GM19455 (cell line): ENCODE measurements at regions not wholly inside any gene's neighbourhood (a gene's known extent, or its start where the extent isn't known, plus 50 kb on each side); places are given as distances from the start of the nearest gene placed in this dataset.
"Not testable (repeated sequence)": the region's sequence is repeated elsewhere in the genome, so short reads cannot be mapped to it uniquely, and the experiment has no call there.

Source experiments
- ATAC-seq: cut with Tn5 transposase; IDR thresholded peaks from one replicate; pipeline ENCODE4 v1.9.1; 2021; ENCODE audit not compliant: unreplicated experiment

DNA sequence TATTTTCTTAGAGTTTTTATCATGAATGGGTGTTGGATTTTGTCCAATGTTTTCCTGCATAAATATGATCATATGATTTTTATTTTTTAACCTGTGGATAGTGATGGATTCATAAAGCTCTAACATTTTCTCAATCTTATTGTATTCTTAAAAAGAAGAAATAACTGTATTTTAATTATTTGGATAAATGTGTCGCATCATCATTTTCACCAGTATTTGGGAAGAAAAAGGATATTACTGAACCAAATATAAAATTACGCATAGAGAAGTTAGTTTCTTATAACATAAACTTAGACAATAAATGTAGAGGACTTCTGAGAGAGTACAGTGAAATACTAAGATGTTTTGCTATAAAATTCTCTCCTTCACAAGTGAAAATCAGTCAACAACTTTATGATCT is 126.0 kb upstream of the CHST9 start:
- ATAC-seq = no peak

DNA sequence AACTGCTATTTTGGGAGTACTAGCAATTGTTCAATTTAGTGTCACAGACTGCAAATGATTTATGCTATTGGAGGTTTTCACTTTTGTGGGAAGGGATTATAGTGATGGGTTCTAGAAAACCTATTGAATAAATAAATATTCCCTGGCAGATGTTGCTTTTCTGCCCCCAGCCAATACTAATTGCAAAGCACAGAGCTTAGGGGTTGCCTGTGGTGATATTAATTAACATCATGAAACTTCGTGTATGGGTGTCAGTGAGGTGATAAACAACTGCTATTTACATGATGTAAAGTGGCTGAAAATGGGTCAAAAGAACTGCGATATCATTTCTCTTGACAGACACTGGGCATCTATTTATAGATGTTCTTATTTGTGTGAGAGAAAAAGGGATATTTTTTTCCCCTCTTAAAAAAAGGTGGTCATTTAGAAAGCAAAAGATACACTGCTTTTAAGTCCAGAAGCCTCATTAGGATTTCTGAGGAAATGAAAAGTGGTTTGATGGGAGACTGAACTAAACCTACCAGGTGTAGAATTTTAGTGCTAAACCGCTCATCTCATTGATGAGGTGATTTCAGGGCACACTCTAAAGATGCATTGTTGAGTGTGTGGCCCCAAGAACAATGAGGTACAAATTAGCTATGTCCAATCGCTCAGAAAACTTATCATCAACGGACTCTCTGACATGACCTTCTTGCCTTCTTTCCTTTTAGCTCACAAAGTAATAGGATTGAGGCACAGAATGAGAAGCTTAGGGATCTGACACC is 116.7 kb upstream of the CHST9 start:
- no peak for ATAC-seq

DNA sequence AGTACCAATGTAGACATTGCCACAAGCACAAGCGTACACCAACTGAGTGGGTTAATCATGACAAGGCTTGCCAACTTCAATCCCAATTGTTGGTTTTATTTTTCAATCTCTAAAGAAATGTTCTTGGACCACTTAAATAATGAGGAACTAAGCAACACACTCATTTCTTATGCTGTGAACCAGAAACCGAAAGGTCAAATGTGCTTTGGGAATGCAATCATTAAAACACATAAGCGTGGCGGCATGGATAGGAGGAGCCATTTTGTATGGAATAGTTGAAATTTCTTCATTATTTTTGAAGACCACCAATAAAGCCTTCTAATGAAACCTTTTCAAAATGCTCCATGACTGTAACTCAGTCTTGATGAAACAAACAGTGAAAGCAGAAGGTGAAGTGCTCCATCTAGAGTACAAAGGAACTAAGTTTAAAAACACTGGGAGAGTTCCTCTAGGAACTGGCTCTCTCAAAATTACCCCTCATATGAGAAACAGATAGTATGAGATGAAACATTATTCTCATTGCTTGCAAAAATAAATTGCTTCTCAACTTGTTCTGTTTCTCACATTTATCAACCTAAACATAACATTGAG is 113.2 kb upstream of the CHST9 start:
- no peak for ATAC-seq

DNA sequence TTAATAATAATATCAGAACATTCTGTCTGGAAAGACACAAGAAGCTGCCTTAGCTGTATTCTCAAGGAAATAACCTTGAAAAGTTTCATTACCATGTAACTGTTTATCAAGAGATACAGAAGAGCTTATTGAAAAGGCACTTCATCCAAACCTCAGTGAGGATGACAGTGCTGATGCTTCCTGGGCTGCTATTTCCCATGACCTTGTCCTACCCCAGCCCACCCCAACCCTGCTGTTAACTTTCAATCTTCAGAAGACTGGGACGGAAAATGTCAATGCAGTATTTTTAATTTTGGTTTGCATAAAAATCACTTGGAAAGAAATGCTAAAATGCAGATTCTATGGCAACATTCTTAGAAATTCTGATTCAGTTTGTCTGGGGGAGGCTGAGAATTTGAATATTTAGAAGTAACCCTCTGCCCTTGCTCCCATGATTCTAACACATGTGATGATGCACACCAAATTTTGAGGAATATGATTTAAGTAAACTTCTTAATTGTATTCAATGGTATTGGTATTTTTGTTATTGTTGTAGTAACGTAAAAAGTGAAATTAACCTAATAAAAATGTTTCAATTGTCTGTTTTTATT is 101.0 kb upstream of the CHST9 start:
- ATAC-seq = not testable (repeated sequence)

DNA sequence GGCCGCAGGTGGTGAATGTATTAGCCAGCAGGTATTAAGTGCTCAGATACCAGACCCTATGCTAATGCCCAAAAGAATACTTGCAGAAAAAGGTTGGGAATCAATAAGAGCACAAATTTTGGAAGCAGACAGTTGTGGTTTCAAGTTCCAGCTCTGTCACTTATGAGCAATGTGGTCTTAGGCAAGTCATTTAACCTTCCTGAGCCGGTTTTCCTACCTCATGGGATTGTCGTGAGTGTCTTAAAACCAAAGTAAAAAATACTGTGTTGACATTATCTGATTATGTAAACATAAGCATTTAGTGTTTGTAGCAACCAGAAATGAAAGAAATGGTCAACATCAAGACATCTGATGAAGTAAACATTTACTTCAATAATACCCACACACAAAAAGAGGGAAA is 93.0 kb upstream of the CHST9 start:
- no peak for ATAC-seq

DNA sequence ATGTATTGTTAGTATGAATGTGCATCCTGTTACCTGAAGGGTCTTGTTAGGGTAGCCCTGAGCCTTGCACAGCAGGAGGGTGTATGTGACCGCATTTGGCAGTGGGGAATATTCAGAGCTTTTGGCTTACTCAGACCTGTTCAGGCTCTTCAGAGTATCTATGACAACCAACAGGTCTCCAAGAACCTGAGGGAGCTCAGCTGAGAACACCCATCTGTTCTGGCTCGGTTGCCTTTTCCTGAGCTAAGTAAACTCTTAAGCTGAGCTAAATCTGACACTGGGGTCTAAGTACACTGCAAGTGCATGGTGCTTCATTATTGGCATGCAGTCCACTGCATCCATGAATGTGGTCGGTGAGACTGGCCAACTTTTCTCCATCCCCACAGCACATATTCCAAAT is 92.4 kb upstream of the CHST9 start:
- no peak for ATAC-seq

DNA sequence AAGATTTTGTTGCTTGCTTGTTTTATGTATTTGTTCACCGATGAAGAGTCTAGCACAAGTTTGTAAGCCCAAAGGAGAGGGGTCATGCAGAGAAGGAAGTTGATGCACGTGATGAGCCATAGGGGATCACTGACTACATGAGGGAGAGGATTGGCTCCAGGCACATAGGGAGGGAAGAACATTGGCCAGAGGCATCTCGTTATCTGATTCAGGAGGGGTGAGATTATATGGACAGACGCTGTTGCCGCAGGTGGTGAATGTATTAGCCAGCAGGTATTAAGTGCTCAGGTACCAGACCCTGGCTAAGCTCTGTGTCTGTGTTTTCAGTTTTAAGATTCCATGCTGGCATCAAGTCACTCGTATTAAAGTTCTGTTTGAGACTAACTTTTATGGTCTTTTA is 91.8 kb upstream of the CHST9 start:
- ATAC-seq = no peak

DNA sequence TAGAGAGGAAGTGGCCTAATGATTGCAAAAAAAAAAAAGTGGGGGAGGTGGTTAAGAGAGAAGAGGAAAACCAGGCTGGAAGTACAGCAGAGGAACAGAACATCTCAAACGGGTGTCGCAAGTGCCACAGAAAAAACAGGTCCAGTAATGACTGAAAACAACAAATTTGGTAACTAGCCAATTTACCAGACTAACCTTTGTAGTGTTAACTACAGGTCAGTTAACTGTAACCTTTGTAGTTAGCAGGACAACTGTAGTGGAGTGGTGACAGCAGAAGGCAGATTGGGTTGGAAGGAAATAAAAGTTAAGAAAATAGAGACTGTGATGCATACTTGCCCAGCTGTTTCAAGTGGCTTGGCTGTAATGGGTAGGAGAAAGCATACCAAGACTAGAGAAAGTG is 91.4 kb upstream of the CHST9 start:
- ATAC-seq = no peak

DNA sequence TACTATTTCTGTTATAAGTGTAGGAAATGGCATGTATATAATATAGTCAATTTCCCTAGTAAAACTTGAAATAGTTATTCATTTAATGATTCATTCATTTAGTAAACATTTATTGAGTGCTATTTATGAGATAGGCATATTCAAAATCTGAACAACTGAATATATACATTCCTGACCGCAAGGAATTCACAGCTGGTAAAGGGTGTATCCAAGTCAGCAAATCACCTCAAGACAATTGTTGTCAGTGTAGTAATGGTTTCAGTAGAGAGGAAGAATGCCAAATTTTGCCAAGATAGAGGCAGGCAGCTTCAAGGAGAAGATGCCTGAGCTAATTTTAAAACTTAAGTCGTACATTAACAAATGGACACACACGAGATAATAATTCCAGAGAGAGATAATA is 89.8 kb upstream of the CHST9 start:
- no peak for ATAC-seq

DNA sequence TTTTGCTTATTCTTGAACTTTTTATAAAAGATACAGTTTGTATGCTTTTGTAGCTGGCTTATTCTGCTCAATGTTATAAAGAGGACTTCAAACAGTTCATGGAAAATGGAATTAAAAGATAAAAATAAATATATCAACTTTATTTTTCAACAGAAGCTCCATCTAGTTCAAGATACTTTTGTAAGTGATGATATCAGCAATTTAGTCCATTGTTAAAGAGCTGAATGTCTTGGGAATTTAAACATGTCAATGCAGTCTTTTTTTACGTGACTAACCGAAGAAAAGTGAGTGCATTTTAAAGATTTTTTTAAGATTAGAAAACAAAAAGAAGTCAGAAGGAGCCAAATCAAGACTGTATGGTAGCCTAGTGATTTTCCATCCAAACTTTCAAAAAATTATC is 85.4 kb upstream of the CHST9 start:
- ATAC-seq = no peak

DNA sequence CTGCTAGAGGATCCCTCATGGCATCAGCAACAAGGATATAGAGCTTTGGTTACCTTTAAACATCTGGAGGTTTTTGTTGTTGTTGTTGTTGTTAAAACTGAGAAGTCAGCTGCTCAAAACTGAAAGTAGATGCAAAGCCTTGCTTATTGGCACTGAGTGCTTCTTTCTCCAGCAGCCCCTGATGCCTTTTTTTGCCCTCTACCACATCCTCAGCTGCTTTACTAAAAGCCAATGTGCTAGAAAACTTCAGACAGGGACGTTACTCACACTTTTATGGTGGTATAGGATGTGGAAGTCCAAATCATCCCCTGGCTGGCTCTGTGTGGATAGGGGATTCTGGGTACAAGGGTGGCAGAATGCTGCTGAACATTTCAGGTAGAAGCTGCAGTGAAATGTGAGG is 78.3 kb upstream of the CHST9 start:
- ATAC-seq = no peak

DNA sequence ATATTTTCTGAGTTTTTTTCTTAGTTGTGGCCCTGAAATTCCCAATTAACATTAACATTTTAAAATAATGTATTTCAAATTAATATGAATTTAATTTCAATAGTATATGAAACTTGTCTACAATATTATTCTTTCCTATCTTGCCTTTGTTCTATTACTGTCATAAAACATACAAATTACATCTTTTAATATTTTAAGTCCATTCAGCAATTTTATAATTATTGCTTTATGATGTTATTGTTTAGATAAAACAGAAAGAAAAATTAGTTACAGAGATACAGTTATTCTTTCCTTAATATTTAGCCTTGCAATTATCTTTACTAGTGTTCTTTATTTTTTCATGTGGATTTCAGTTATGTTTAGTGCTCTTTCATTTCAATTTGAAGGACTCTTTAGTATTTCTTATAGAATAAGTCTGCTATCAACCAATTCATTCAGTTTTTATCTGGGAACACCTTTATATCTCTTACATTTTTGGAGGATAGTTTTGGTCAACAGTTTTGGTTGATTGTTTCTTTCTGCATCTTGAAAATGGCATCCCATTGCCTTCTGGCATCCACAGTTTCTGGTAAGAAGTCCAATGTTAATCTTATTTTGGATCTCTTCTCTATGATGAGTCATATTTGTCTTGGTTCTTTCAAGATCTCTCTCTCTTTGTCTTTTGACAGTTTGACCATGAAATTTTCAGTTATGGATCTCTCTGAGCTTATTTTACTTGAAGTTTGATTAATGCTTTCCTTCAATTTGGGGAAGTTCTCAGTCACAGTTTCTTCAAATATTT is 76.9 kb upstream of the CHST9 start:
- no peak for ATAC-seq

DNA sequence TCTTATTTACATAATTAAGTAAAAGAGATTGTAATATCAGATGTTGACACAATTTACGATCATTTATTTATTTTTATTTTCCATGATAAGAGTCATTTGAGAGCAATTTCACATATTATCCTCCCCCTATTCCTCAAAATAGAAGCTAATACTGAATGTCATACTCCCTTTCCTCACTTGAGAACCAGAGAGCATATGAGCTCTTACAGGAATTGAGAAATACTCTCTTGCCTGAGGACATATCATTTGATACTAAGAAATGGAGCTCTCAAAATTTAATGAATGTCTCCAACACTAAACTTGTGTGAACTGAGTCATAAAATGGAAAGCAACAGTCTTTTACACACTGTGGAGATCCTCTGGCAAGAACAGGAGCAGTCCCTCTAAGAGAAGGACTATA is 68.5 kb upstream of the CHST9 start:
- no peak for ATAC-seq

DNA sequence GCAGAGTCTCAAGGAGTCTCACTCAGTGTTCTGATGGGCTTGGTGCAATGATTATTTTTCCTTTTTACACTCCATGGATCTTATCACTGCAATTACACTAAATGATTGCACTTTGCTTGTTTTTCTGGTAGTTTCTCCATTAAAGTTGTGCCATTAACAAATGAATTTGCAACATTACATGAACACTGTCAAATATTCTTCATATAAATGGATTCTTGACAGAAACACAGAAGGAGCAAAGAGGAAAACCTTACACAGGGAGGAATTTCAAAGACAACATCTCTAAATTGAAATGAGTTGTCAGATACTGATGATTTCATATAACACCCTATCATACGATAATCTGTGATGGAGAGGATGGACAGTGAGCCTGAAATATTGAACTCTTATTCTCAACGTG is 65.4 kb upstream of the CHST9 start:
- no peak for ATAC-seq

DNA sequence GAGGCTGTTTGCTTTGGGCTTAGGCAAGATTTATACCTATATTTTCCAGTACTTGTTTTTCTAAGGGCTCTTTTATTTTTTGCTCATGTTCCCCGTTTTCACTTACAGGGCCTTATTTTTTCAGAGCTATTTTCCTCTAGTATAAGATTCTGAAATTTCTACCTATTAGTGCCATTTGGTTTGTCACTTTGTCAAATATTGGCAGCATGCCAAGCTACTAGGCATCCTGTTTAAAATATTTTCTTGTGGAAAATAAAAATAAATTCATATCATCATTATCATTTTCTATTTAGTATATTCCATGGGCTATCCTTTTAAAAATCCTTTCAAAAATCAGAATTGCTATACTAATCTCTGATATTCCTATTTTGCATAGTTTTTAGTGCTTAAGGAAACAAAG is 64.8 kb upstream of the CHST9 start:
- no peak for ATAC-seq

DNA sequence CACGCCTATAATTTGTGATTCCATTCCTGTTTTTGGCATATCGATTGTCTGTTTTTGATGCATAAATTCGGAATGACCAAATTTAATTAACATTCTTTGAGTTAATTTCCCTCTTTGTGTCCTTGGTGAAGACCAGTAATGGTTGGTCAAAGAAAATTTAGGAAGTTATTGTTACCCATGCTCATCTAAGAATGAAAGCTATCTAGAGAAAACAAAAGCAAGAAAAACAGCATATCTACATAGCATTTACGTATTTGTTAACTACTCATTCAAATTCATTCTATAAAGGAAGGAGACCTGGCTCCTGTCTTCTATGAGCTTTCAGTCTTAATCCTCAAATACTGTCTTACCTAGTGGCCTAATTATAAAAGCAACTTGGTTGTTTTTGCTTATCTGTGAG is 59.2 kb upstream of the CHST9 start:
- no peak for ATAC-seq

DNA sequence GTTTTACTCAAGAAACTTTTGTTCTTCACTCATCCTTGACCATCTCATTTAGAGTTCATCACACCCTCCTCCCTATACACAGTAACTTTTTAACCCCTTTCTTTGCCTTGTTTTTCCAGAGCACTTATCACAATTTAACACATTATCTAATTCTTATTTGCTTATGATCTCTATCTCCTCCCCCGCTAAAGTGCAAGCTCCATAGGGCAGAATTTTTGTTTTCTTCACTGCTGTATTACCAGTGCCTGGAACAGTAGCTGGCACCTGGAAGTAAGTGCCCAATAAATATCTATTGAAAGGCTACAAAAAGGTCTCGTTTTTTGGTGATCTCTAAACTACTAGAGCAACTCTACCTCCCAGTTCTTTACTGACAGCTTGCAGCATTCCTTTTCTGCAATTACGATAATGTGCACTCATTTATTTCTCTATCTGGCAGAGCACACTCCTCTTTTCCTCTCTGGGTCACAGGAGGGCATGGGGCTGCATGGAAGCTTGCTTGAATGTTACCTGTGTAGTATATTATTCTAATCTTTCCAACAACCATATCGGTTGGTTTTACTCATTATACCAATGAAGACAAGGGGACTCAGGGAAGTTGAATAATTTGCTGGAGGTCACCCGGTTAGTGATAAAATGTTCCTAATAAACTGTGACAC is 57.4 kb upstream of the CHST9 start:
- no peak for ATAC-seq

DNA sequence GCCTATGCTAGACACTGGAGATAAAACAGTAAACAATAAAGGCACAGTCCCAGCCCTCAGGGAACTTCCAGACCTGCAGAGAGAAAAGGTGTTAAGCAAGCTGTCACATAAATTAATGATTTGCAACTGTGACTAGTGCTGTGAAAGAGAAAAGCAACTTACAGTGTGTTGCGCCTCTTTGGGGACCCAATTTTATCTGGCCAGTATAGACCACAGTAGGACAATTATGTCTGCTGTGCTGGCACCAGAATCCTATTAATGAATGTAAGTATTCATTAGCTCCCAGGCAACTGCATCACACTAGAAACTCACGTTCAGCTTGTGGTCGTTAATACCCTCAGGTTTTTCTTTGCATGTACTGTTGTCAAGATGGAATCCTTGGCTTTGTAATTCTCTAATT is 55.3 kb upstream of the CHST9 start:
- ATAC-seq = no peak

DNA sequence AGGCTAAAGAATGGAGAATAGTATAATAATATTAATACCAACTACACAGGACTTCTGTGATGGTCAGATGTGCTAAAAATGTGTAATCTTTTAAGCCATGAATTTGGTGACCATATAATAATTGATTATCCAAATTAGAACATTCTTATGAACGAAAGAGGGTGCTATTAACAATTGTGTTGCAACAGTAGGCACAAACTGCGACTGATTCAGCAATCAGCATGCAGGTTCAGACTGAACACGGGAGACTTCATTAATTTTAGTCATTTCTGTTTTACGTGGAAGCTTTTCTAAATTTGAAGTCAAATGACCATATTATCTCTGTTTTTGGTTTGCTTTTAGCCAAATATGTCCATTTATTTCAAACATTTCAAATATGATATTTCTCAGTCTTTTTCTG is 54.6 kb upstream of the CHST9 start:
- ATAC-seq = no peak

DNA sequence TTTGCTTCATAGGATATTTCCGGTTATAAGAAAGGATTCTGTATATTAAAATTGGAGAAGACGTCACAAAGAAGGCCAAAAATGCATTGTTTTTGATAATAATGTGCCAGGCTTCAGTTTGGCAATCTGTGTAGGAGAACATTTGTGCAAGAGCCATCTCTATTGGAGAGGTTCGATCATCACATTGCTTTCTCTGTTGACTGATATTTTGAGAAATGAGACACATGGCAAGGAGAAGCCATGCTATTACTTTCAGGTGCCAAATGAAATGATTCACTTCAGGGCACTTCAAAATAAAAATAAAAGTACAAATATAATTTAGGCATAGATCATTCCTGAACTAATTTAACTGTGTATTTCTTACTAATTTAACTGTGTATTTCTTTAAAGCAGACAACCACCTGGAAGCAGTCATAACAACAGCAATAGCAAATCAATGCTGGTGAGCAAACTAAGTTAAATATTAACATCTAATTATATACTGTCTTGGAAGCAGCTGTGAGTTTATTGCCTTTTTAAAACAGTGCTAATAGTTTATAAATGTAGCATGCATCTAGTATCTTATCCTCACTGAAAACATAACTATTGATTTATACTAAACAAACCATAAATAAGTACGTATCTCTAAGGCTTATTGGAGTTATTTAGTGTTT is 50.2 kb upstream of the CHST9 start:
- ATAC-seq = no peak
